ENCODE measurements at regions not wholly inside any gene's neighbourhood (a gene's known extent, or its start where the extent isn't known, plus 50 kb on each side); places are given as distances from the start of the nearest gene placed in this dataset.

GRCh38 chr2:105168543-105168942, 73.0 kb upstream of the GPR45 start:
- DNase-seq = no peak
- Mint-ChIP-seq H3K4me1 (ENCODE audit: low read depth) (no peaks in the 10 kb centered on the region), H3K27me3 (ENCODE audit: insufficient read depth) (peaks cover 13% of the 10 kb centered on the region; the same call in 1 of the 2 replicates), H3K27ac (no peak overlapping the region), H3K4me3 (no peak overlapping the region), H3K9me3 (no peaks in the 10 kb centered on the region), H3K36me3 (ENCODE audit: low read depth) (no peaks in the 10 kb centered on the region)
- TF ChIP-seq CTCF (IDR thresholded peaks at IDR 0.05) = no peak

- H3K27ac Mint-ChIP-seq = no peak overlapping the region
- no peak overlapping the region for H3K4me3 Mint-ChIP-seq
- no peaks in the 10 kb centered on the region for H3K9me3 Mint-ChIP-seq
- H3K27me3 Mint-ChIP-seq (ENCODE audit: insufficient read depth) = peaks cover 24% of the 10 kb centered on the region
- no peak for DNase-seq
- H3K4me1 Mint-ChIP-seq (ENCODE audit: low read depth) = no peaks in the 10 kb centered on the region
- no peak for TF ChIP-seq CTCF (IDR thresholded peaks at IDR 0.05)
- no peaks in the 10 kb centered on the region for H3K36me3 Mint-ChIP-seq (ENCODE audit: low read depth)
Measured at GRCh38 chr2:105175231-105175630, 66.3 kb upstream of the GPR45 start.

GRCh38 chr2:105176429-105176828, 65.1 kb upstream of the GPR45 start:
- H3K4me1 Mint-ChIP-seq (ENCODE audit: low read depth) = peaks cover 3% of the 10 kb centered on the region
- H3K36me3 Mint-ChIP-seq (ENCODE audit: low read depth) = no peaks in the 10 kb centered on the region
- H3K27me3 Mint-ChIP-seq (ENCODE audit: insufficient read depth) = peaks cover 22% of the 10 kb centered on the region
- no peak for DNase-seq
- no peaks in the 10 kb centered on the region for H3K9me3 Mint-ChIP-seq
- H3K27ac Mint-ChIP-seq = no peak overlapping the region
- no peak overlapping the region for H3K4me3 Mint-ChIP-seq
- TF ChIP-seq CTCF (IDR thresholded peaks at IDR 0.05) = no peak

GRCh38 chr2:105177008-105177407, 64.5 kb upstream of the GPR45 start:
- TF ChIP-seq CTCF (IDR thresholded peaks at IDR 0.05) = no peak
- peaks cover 22% of the 10 kb centered on the region for H3K27me3 Mint-ChIP-seq (ENCODE audit: insufficient read depth)
- peaks cover 6% of the 10 kb centered on the region for H3K4me1 Mint-ChIP-seq (ENCODE audit: low read depth)
- DNase-seq = no peak
- H3K4me3 Mint-ChIP-seq = no peak overlapping the region
- no peaks in the 10 kb centered on the region for H3K9me3 Mint-ChIP-seq
- H3K36me3 Mint-ChIP-seq (ENCODE audit: low read depth) = no peaks in the 10 kb centered on the region
- no peak overlapping the region for H3K27ac Mint-ChIP-seq

GRCh38 chr2:105177536-105178254, 63.8 kb upstream of the GPR45 start:
- TF ChIP-seq CTCF (IDR thresholded peaks at IDR 0.05) = no peak
- Mint-ChIP-seq H3K36me3 (ENCODE audit: low read depth) (no peaks in the 10 kb centered on the region), H3K27me3 (ENCODE audit: insufficient read depth) (peaks cover 22% of the 10 kb centered on the region), H3K4me1 (ENCODE audit: low read depth) (peaks cover 6% of the 10 kb centered on the region), H3K9me3 (no peaks in the 10 kb centered on the region), H3K4me3 (no peak overlapping the region), H3K27ac (no peak overlapping the region)
- DNase-seq = no peak
